Smooth muscle cell (in vitro differentiated cells): ENCODE measurements at regions not wholly inside any gene's neighbourhood (a gene's known extent, or its start where the extent isn't known, plus 50 kb on each side); places are given as distances from the start of the nearest gene placed in this dataset.

Experiments used
- DNase-seq: peaks from one replicate; lab custom pipeline; 2025; ENCODE audit not compliant: unreplicated experiment; lab: John Stamatoyannopoulos, UW
- H2AFZ ChIP-seq: fragments of 200-600 bp; sonication (generic); 2 replicates; pipeline ENCODE4 v1.6.0; 2016; ENCODE audit warnings: antibody characterized with exemption, low read depth, mild to moderate bottlenecking
- H3F3A ChIP-seq: fragments of 200-600 bp; sonication (generic); 2 replicates; pipeline ENCODE4 v1.6.0; 2017; ENCODE audit warnings: antibody characterized with exemption, low read depth
- H3K27ac ChIP-seq: fragments of 200-600 bp; sonication (generic); 2 replicates; pipeline ENCODE4 v1.5.1; 2016; ENCODE audit warnings: low read depth, mild to moderate bottlenecking
- H3K27me3 ChIP-seq: fragments of 200-600 bp; sonication (generic); 2 replicates; pipeline ENCODE4 v1.6.1; 2016; ENCODE audit warnings: low read depth, mild to moderate bottlenecking
- H3K36me3 ChIP-seq: fragments of 200-600 bp; sonication (generic); 2 replicates; pipeline ENCODE4 v1.5.1; 2016; ENCODE audit warnings: low read depth
- H3K4me1 ChIP-seq: fragments of 200-600 bp; sonication (generic); 2 replicates; pipeline ENCODE4 v1.5.1; 2016; ENCODE audit warnings: low read depth
- H3K4me2 ChIP-seq: fragments of 200-600 bp; sonication (generic); 2 replicates; pipeline ENCODE4 v1.6.0; 2016; ENCODE audit warnings: mild to moderate bottlenecking
- H3K4me3 ChIP-seq: fragments of 200-600 bp; sonication (generic); 2 replicates; pipeline ENCODE4 v1.5.1; 2016; ENCODE audit warnings: mild to moderate bottlenecking
- H3K79me2 ChIP-seq: fragments of 200-600 bp; sonication (generic); 2 replicates; pipeline ENCODE4 v1.6.0; 2016; ENCODE audit warnings: low read depth, mild to moderate bottlenecking
- H3K9ac ChIP-seq: fragments of 200-600 bp; sonication (generic); 2 replicates; pipeline ENCODE4 v1.6.0; 2016; ENCODE audit warnings: low read depth
- H3K9me3 ChIP-seq: fragments of 200-600 bp; sonication (generic); replicated peaks from 2 replicates; pipeline ENCODE4 v1.5.1; 2016; ENCODE audit warnings: low read depth
- H4K20me1 ChIP-seq: fragments of 200-600 bp; sonication (generic); 2 replicates; pipeline ENCODE4 v1.6.0; 2016; ENCODE audit warnings: low read depth
- CTCF ChIP-seq: fragments of 200-600 bp; sonication (generic); IDR thresholded peaks from 2 replicates; pipeline ENCODE4 v1.5.1; 2017; ENCODE audit warnings: borderline replicate concordance, mild to moderate bottlenecking, antibody characterized with exemption; ENCODE audit not compliant: insufficient read depth, poor library complexity, severe bottlenecking
- WGBS: methylation state at CpG from one replicate; pipeline ENCODE4 v1.1.7; 2016; ENCODE audit warnings: low lambda C conversion rate; 5-methylcytosine and 5-hydroxymethylcytosine counted together

- Histone ChIP-seq H3K9me3 (peaks cover 19% of the 10 kb centered on the region), H3K36me3 (no peaks in the 10 kb centered on the region), H3F3A (no peaks in the 10 kb centered on the region), H3K27me3 (no peaks in the 10 kb centered on the region), H3K4me2 (no peak overlapping the region), H3K4me1 (no peaks in the 10 kb centered on the region), H3K27ac (no peak overlapping the region), H3K4me3 (no peak overlapping the region), H3K79me2 (no peaks in the 10 kb centered on the region), H4K20me1 (no peaks in the 10 kb centered on the region), H3K9ac (no peak overlapping the region), H2AFZ (no peak overlapping the region)
- TF ChIP-seq CTCF = no peak
- no peak for DNase-seq
- 82% methylated on average over 1 of the region's 1 CpG for whole genome bisulfite sequencing
Observed at GRCh38 chr15:55026381-55026780, 170.4 kb downstream of the RSL24D1 start.

DNA sequence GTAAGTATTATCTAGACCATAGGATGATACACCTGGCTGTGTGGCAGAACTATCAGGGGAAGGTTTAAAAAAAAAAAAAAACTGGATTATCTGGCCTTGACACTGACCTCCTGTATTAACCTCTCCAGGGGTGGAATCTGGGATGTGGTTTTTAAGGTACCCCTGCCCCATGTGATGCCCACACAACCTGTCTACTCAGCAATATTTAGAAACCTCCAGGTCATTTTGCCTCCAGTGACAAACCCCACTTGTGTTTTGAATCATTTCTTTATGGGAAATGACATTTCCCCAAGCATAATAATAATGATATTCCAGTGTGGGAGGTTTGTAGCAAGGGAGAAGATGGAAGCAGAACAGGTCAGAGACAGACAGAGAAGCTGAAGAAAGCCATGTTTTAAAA is 179.1 kb downstream of the RSL24D1 start:
- H3K79me2 ChIP-seq = no peaks in the 10 kb centered on the region
- no peaks in the 10 kb centered on the region for H3K27me3 ChIP-seq
- no peak overlapping the region for H3K9ac ChIP-seq
- no peak overlapping the region for H3K4me2 ChIP-seq
- H3K4me3 ChIP-seq = no peak overlapping the region
- no peaks in the 10 kb centered on the region for H3K36me3 ChIP-seq
- no peaks in the 10 kb centered on the region for H3K4me1 ChIP-seq
- DNase-seq = no peak
- H4K20me1 ChIP-seq = no peaks in the 10 kb centered on the region
- no peak for TF ChIP-seq CTCF
- H3F3A ChIP-seq = no peaks in the 10 kb centered on the region
- H2AFZ ChIP-seq = no peak overlapping the region
- H3K9me3 ChIP-seq = peaks cover 2% of the 10 kb centered on the region
- H3K27ac ChIP-seq = no peak overlapping the region

- Histone ChIP-seq H2AFZ (no peak overlapping the region), H4K20me1 (no peaks in the 10 kb centered on the region), H3K79me2 (no peaks in the 10 kb centered on the region), H3K4me3 (no peak overlapping the region), H3K27ac (no peak overlapping the region), H3K9ac (no peak overlapping the region), H3K4me2 (no peak overlapping the region), H3K4me1 (no peaks in the 10 kb centered on the region), H3K36me3 (no peaks in the 10 kb centered on the region), H3F3A (no peaks in the 10 kb centered on the region), H3K9me3 (no peaks in the 10 kb centered on the region), H3K27me3 (no peaks in the 10 kb centered on the region)
- DNase-seq = no peak
- 83% methylated on average over 7 of the region's 7 CpGs for WGBS
- TF ChIP-seq CTCF = no peak
Observed at GRCh38 chr15:55016225-55016624, 180.5 kb downstream of the RSL24D1 start.

GRCh38 chr15:55015093-55015445 is 181.7 kb downstream of the RSL24D1 start:
- Histone ChIP-seq H3K36me3 (no peaks in the 10 kb centered on the region), H3K4me1 (no peaks in the 10 kb centered on the region), H3K4me2 (no peak overlapping the region), H3K9me3 (peaks cover 2% of the 10 kb centered on the region), H3K79me2 (no peaks in the 10 kb centered on the region), H3K9ac (no peak overlapping the region), H3K27ac (no peak overlapping the region), H2AFZ (no peak overlapping the region), H3F3A (no peaks in the 10 kb centered on the region), H4K20me1 (no peaks in the 10 kb centered on the region), H3K27me3 (no peaks in the 10 kb centered on the region), H3K4me3 (no peak overlapping the region)
- DNase-seq = no peak
- TF ChIP-seq CTCF = no peak
- 41% methylated on average over 3 of the region's 3 CpGs for WGBS
